H1 (cell line): ENCODE measurements at regions not wholly inside any gene's neighbourhood (a gene's known extent, or its start where the extent isn't known, plus 50 kb on each side); places are given as distances from the start of the nearest gene placed in this dataset.

ENCODE experiments used
- BACH1 ChIP-seq: IDR thresholded peaks from 2 replicates; pipeline ENCODE4 v1.6.1; 2012; ENCODE audit warnings: low read length, improper control_type of control experiment
- CBX5 ChIP-seq: fragments of 300-800, 300-1000 bp; sonication (generic); IDR thresholded peaks from 2 replicates; pipeline ENCODE4 v1.7.1; 2016; ENCODE audit warnings: antibody characterized with exemption, low read length, low read depth
- CREB1 ChIP-seq: IDR thresholded peaks from 2 replicates; pipeline ENCODE4 v1.6.1; 2012; ENCODE audit warnings: inconsistent platforms
- CTBP2 ChIP-seq: IDR thresholded peaks from 2 replicates; pipeline ENCODE4 v1.7.0; 2011; ENCODE audit warnings: borderline replicate concordance, mild to moderate bottlenecking, moderate library complexity, mixed read lengths, low read length; ENCODE audit not compliant: insufficient read depth, insufficient read length
- HDAC6 ChIP-seq: IDR thresholded peaks from one replicate; pipeline ENCODE4 v1.7.1; 2012; ENCODE audit warnings: low read depth, mild to moderate bottlenecking, inconsistent platforms, low read length, moderate library complexity
- MAFK ChIP-seq: IDR thresholded peaks from 2 replicates; pipeline ENCODE4 v1.6.1; 2012; ENCODE audit warnings: low read depth, mild to moderate bottlenecking, improper control_type of control experiment, low read length
- SIX5 ChIP-seq: IDR thresholded peaks from 2 replicates; pipeline ENCODE4 v1.6.1; 2011; ENCODE audit warnings: mild to moderate bottlenecking, low read depth, low read length
- SP1 ChIP-seq: IDR thresholded peaks from 2 replicates; pipeline ENCODE4 v1.6.1; 2011; ENCODE audit warnings: low read depth, low read length
- TF ChIP-seq, protein P1 (sequence below): fragments of 300-600 bp; sonication (generic); IDR thresholded peaks from 2 replicates; pipeline ENCODE4 v1.7.1; 2012; ENCODE audit warnings: low read length, moderate library complexity, mild to moderate bottlenecking, inconsistent platforms; ENCODE audit not compliant: insufficient replicate concordance

DNA sequence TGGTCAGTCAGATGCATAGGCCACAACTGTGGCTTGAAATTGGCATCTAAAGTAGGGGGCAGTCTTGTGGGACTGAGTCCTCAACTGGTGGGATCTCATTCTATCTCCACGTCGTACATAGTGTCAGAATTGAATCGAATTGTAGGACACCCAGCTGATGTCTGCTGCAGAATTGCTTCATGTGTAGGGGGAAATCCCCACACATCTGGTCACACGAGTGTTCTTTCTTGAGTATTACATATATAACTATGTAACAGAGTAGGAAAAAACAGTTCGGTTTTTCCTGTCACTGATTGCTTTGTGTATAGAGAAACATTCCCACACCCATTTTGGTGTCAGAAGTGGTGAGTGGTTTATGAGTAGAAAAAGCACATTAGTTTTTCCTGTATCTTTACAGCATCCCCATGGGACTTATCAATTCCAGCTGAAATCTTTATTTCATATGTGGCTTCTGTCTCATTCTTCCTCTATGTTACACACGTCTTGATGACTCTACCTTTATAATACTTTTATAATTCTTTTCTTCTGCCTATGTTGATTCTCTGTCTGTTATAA, 79.4 kb upstream of the PCGF5 start (continued):
- TF ChIP-seq, protein P1, sequence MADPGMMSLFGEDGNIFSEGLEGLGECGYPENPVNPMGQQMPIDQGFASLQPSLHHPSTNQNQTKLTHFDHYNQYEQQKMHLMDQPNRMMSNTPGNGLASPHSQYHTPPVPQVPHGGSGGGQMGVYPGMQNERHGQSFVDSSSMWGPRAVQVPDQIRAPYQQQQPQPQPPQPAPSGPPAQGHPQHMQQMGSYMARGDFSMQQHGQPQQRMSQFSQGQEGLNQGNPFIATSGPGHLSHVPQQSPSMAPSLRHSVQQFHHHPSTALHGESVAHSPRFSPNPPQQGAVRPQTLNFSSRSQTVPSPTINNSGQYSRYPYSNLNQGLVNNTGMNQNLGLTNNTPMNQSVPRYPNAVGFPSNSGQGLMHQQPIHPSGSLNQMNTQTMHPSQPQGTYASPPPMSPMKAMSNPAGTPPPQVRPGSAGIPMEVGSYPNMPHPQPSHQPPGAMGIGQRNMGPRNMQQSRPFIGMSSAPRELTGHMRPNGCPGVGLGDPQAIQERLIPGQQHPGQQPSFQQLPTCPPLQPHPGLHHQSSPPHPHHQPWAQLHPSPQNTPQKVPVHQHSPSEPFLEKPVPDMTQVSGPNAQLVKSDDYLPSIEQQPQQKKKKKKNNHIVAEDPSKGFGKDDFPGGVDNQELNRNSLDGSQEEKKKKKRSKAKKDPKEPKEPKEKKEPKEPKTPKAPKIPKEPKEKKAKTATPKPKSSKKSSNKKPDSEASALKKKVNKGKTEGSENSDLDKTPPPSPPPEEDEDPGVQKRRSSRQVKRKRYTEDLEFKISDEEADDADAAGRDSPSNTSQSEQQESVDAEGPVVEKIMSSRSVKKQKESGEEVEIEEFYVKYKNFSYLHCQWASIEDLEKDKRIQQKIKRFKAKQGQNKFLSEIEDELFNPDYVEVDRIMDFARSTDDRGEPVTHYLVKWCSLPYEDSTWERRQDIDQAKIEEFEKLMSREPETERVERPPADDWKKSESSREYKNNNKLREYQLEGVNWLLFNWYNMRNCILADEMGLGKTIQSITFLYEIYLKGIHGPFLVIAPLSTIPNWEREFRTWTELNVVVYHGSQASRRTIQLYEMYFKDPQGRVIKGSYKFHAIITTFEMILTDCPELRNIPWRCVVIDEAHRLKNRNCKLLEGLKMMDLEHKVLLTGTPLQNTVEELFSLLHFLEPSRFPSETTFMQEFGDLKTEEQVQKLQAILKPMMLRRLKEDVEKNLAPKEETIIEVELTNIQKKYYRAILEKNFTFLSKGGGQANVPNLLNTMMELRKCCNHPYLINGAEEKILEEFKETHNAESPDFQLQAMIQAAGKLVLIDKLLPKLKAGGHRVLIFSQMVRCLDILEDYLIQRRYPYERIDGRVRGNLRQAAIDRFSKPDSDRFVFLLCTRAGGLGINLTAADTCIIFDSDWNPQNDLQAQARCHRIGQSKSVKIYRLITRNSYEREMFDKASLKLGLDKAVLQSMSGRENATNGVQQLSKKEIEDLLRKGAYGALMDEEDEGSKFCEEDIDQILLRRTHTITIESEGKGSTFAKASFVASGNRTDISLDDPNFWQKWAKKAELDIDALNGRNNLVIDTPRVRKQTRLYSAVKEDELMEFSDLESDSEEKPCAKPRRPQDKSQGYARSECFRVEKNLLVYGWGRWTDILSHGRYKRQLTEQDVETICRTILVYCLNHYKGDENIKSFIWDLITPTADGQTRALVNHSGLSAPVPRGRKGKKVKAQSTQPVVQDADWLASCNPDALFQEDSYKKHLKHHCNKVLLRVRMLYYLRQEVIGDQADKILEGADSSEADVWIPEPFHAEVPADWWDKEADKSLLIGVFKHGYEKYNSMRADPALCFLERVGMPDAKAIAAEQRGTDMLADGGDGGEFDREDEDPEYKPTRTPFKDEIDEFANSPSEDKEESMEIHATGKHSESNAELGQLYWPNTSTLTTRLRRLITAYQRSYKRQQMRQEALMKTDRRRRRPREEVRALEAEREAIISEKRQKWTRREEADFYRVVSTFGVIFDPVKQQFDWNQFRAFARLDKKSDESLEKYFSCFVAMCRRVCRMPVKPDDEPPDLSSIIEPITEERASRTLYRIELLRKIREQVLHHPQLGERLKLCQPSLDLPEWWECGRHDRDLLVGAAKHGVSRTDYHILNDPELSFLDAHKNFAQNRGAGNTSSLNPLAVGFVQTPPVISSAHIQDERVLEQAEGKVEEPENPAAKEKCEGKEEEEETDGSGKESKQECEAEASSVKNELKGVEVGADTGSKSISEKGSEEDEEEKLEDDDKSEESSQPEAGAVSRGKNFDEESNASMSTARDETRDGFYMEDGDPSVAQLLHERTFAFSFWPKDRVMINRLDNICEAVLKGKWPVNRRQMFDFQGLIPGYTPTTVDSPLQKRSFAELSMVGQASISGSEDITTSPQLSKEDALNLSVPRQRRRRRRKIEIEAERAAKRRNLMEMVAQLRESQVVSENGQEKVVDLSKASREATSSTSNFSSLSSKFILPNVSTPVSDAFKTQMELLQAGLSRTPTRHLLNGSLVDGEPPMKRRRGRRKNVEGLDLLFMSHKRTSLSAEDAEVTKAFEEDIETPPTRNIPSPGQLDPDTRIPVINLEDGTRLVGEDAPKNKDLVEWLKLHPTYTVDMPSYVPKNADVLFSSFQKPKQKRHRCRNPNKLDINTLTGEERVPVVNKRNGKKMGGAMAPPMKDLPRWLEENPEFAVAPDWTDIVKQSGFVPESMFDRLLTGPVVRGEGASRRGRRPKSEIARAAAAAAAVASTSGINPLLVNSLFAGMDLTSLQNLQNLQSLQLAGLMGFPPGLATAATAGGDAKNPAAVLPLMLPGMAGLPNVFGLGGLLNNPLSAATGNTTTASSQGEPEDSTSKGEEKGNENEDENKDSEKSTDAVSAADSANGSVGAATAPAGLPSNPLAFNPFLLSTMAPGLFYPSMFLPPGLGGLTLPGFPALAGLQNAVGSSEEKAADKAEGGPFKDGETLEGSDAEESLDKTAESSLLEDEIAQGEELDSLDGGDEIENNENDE = no peak
- TF ChIP-seq HDAC6 (no peak), CBX5 (no peak), BACH1 (no peak), CTBP2 (no peak), CREB1 (no peak), SP1 (no peak), MAFK (no peak), SIX5 (no peak)
